PC-9 (cell line): ENCODE measurements at regions not wholly inside any gene's neighbourhood (a gene's known extent, or its start where the extent isn't known, plus 50 kb on each side); places are given as distances from the start of the nearest gene placed in this dataset.

ENCODE experiments used
- BruUV-seq: library from RNA; stranded (reverse); fragments of 400-500 nt; replicated peaks from 2 replicates; lab custom pipeline; 2021; lab: Mats Ljungman, UMichigan
- CTCF ChIA-PET: fragments of 300-600 bp; sonication (Branson Sonifier 250); formaldehyde crosslinking; loops from one replicate; lab custom pipeline; 2022; ENCODE audit warnings: antibody characterized with exemption; lab: Charles Lee
- POLR2A ChIA-PET: fragments of 300-600 bp; sonication (Branson Sonifier 250); formaldehyde crosslinking; loops from one replicate; lab custom pipeline; 2022; ENCODE audit warnings: antibody characterized with exemption; ENCODE audit not compliant: unreplicated experiment; lab: Charles Lee
- DNase-seq, 2 experiments: peaks; one replicate each; pipeline versions ENCODE4 v3.0.0 to v3.0.0-alpha.2; 2015 to 2022; ENCODE audit warnings: mixed read lengths in 1 of 2
- H2AFZ ChIP-seq: fragments of 200-600 bp; sonication (generic); 2 replicates; pipeline ENCODE4 v1.8.1; 2017; ENCODE audit warnings: antibody characterized with exemption
- H3F3A ChIP-seq: fragments of 200-600 bp; sonication (generic); 2 replicates; pipeline ENCODE4 v1.8.1; 2017; ENCODE audit warnings: antibody characterized with exemption, mild to moderate bottlenecking, low read depth; ENCODE audit not compliant: insufficient read depth
- H3K27ac ChIP-seq: fragments of 200-600 bp; sonication (generic); 2 replicates; pipeline ENCODE4 v1.6.1; 2016; ENCODE audit warnings: mixed run types
- H3K27me3 ChIP-seq: fragments of 200-600 bp; sonication (generic); 2 replicates; pipeline ENCODE4 v1.6.1; 2016; ENCODE audit warnings: low read depth, mixed run types; ENCODE audit not compliant: insufficient read depth
- H3K36me3 ChIP-seq: fragments of 200-600 bp; sonication (generic); 2 replicates; pipeline ENCODE4 v1.6.1; 2016; ENCODE audit warnings: low read depth, mixed run types
- H3K4me1 ChIP-seq: fragments of 200-600 bp; sonication (generic); replicated peaks from 2 replicates; pipeline ENCODE4 v1.6.1; 2016; ENCODE audit warnings: mixed run types; ENCODE audit not compliant: insufficient read depth
- H3K4me2 ChIP-seq: fragments of 200-600 bp; sonication (generic); 2 replicates; pipeline ENCODE4 v1.6.1; 2017; ENCODE audit warnings: mixed run types
- H3K4me3 ChIP-seq: fragments of 200-600 bp; sonication (generic); 2 replicates; pipeline ENCODE4 v1.6.1; 2016; ENCODE audit warnings: mixed run types
- H3K79me2 ChIP-seq: fragments of 200-600 bp; sonication (generic); 2 replicates; pipeline ENCODE4 v1.6.1; 2017; ENCODE audit warnings: low read depth, mixed run types
- H3K9me2 ChIP-seq: fragments of 200-600 bp; sonication (generic); 2 replicates; pipeline ENCODE4 v1.8.1; 2017; ENCODE audit warnings: mild to moderate bottlenecking; ENCODE audit not compliant: insufficient read depth
- H3K9me3 ChIP-seq: fragments of 200-600 bp; sonication (generic); 2 replicates; pipeline ENCODE4 v1.8.1; 2016; ENCODE audit warnings: low read depth; ENCODE audit not compliant: insufficient read depth
- H4K20me1 ChIP-seq: fragments of 200-600 bp; sonication (generic); 2 replicates; pipeline ENCODE4 v1.8.1; 2017; ENCODE audit not compliant: insufficient read depth
- CTCF ChIP-seq: fragments of 200-600 bp; sonication (generic); conservative IDR thresholded peaks from 2 replicates; pipeline ENCODE4 v1.6.1; 2017; ENCODE audit warnings: mixed run types, antibody characterized with exemption, mild to moderate bottlenecking, moderate library complexity
- EZH2 ChIP-seq: fragments of 200-600 bp; sonication (generic); IDR thresholded peaks from 2 replicates; pipeline ENCODE4 v1.8.0; 2017; ENCODE audit warnings: antibody characterized with exemption, low read depth
- intact Hi-C: fragments of 100-400 bp; cut with micrococcal nuclease; formaldehyde crosslinking; loops from one replicate; pipeline ENCODE4 v1.10.0; 2022; ENCODE audit not compliant: unreplicated experiment

GRCh38 chr9:20286154-20286700 lies 336.1 kb downstream of the MLLT3 start:
- Histone ChIP-seq H3K79me2 (no peaks in the 10 kb centered on the region), H3K27ac (no peak overlapping the region), H3K4me2 (no peak overlapping the region), H3K4me1 (no peaks in the 10 kb centered on the region), H3K9me3 (no peaks in the 10 kb centered on the region), H2AFZ (no peak overlapping the region), H3K27me3 (peaks cover 8% of the 10 kb centered on the region; the same call in 1 of the 2 replicates), H3F3A (no peaks in the 10 kb centered on the region), H3K9me2 (no peaks in the 10 kb centered on the region), H3K4me3 (no peak overlapping the region), H3K36me3 (no peaks in the 10 kb centered on the region), H4K20me1 (no peaks in the 10 kb centered on the region)
- BruUV-seq: no TSS peak
- ChIA-PET CTCF (no interaction called here), POLR2A (no interaction called here)
- intact Hi-C loops: no loop called here
- DNase-seq: no peak
- TF ChIP-seq CTCF: no peak
- TF ChIP-seq EZH2: no peak

GRCh38 chr9:20284601-20285289 lies 337.6 kb downstream of the MLLT3 start:
- Histone ChIP-seq H3K4me3 (no peak overlapping the region), H3F3A (no peaks in the 10 kb centered on the region), H4K20me1 (no peaks in the 10 kb centered on the region), H3K9me2 (no peaks in the 10 kb centered on the region), H3K27ac (no peak overlapping the region), H3K79me2 (no peaks in the 10 kb centered on the region), H3K36me3 (no peaks in the 10 kb centered on the region), H3K4me1 (no peaks in the 10 kb centered on the region), H3K4me2 (no peak overlapping the region), H2AFZ (no peak overlapping the region), H3K27me3 (peaks cover 4% of the 10 kb centered on the region; the same call in 1 of the 2 replicates), H3K9me3 (no peaks in the 10 kb centered on the region)
- intact Hi-C loops: no loop called here
- no peak for DNase-seq
- ChIA-PET CTCF (no interaction called here), POLR2A (no interaction called here)
- no TSS peak for BruUV-seq
- TF ChIP-seq EZH2 (no peak), CTCF (no peak)

GRCh38 chr9:20280330-20280729 lies 342.0 kb downstream of the MLLT3 start:
- H3K4me2 ChIP-seq: no peak overlapping the region
- no peak for DNase-seq
- POLR2A ChIA-PET: no interaction called here
- H3K27me3 ChIP-seq: no peaks in the 10 kb centered on the region
- H3K79me2 ChIP-seq: no peaks in the 10 kb centered on the region
- no peaks in the 10 kb centered on the region for H3K9me3 ChIP-seq
- no peaks in the 10 kb centered on the region for H3K9me2 ChIP-seq
- no peaks in the 10 kb centered on the region for H3K4me1 ChIP-seq
- no peaks in the 10 kb centered on the region for H4K20me1 ChIP-seq
- CTCF ChIA-PET: no interaction called here
- no peak overlapping the region for H3K27ac ChIP-seq
- no TSS peak for BruUV-seq
- no peaks in the 10 kb centered on the region for H3K36me3 ChIP-seq
- H3K4me3 ChIP-seq: no peak overlapping the region
- no peaks in the 10 kb centered on the region for H3F3A ChIP-seq
- intact Hi-C loops: no loop called here
- no peak for TF ChIP-seq CTCF
- no peak for TF ChIP-seq EZH2
- H2AFZ ChIP-seq: no peak overlapping the region
